Dedifferentiated amniotic fluid mesenchymal stem cell (primary cell): ENCODE measurements at regions not wholly inside any gene's neighbourhood (a gene's known extent, or its start where the extent isn't known, plus 50 kb on each side); places are given as distances from the start of the nearest gene placed in this dataset.
"Not testable (repeated sequence)": the region's sequence is repeated elsewhere in the genome, so short reads cannot be mapped to it uniquely, and the experiment has no call there.

Experiments
- DNase-seq: peaks from one replicate; pipeline ENCODE4 v3.0.0-alpha.2; 2016; ENCODE audit errors: extremely low spot score

GRCh38 chr14:59004012-59004411 lies 184.5 kb upstream of the DAAM1 start:
- DNase-seq: peak; percentile 19

GRCh38 chr14:59006179-59006578 lies 182.3 kb upstream of the DAAM1 start:
- not testable (repeated sequence) for DNase-seq

GRCh38 chr14:59009967-59010366 lies 178.5 kb upstream of the DAAM1 start:
- no peak for DNase-seq

- no peak for DNase-seq
These were observed 174.7 kb upstream of the DAAM1 start for GRCh38 chr14:59013672-59014298.

- DNase-seq: no peak
These were observed 173.0 kb upstream of the DAAM1 start for GRCh38 chr14:59015482-59015881.

- no peak for DNase-seq
These were observed 171.0 kb upstream of the DAAM1 start for GRCh38 chr14:59017285-59017965.

- DNase-seq: no peak
These were observed 170.0 kb upstream of the DAAM1 start for GRCh38 chr14:59018460-59018859.

GRCh38 chr14:59018978-59019377 lies 169.5 kb upstream of the DAAM1 start:
- no peak for DNase-seq

- no peak for DNase-seq
These were observed 168.1 kb upstream of the DAAM1 start for GRCh38 chr14:59020382-59020781.

- DNase-seq: no peak
These were observed 166.3 kb upstream of the DAAM1 start for GRCh38 chr14:59022144-59022543.

- DNase-seq: no peak
These were observed 162.4 kb upstream of the DAAM1 start for GRCh38 chr14:59026081-59026480.

- not testable (repeated sequence) for DNase-seq
These were observed 161.8 kb upstream of the DAAM1 start for GRCh38 chr14:59026640-59027039.

GRCh38 chr14:59028476-59029202 lies 159.8 kb upstream of the DAAM1 start:
- DNase-seq: peak; percentile 84

GRCh38 chr14:59032826-59033225 lies 155.6 kb upstream of the DAAM1 start:
- no peak for DNase-seq

- DNase-seq: no peak
These were observed 152.3 kb upstream of the DAAM1 start for GRCh38 chr14:59036134-59036533.

- no peak for DNase-seq
These were observed 151.4 kb upstream of the DAAM1 start for GRCh38 chr14:59037086-59037485.

GRCh38 chr14:59037620-59038019 lies 150.8 kb upstream of the DAAM1 start:
- no peak for DNase-seq

GRCh38 chr14:59038746-59039145 lies 149.7 kb upstream of the DAAM1 start:
- no peak for DNase-seq

GRCh38 chr14:59041308-59041707 lies 147.2 kb upstream of the DAAM1 start:
- no peak for DNase-seq

GRCh38 chr14:59044707-59045106 lies 143.8 kb upstream of the DAAM1 start:
- no peak for DNase-seq

- DNase-seq: no peak
These were observed 141.7 kb upstream of the DAAM1 start for GRCh38 chr14:59046746-59047145.

- no peak for DNase-seq
These were observed 133.5 kb upstream of the DAAM1 start for GRCh38 chr14:59055006-59055405.

- peak; percentile 54 for DNase-seq
These were observed 132.9 kb upstream of the DAAM1 start for GRCh38 chr14:59055439-59056045.
